ENCODE measurements at regions not wholly inside any gene's neighbourhood (a gene's known extent, or its start where the extent isn't known, plus 50 kb on each side); places are given as distances from the start of the nearest gene placed in this dataset.

DNA sequence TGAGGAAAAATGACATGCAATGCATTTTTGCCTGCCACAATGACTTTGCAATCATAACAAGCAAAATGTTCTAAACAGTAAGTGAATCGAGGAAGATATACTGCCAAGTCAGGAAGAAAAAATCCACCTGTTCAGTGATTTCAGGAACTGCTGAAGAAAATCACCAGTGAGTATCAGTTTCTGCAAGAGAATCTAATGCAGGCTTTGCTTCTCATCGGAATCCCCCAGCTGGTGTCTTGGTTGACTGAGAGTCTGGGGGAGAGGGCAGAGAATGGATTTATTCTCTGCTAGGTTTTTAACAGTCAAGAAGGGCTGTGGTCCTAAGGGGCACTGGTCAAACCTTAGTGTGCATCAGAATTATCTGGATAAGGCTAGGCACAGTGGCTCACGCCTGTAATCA is 363.4 kb downstream of the CDH26 start:
- DNase-seq (ENCODE audit: low read depth): no peak

DNA sequence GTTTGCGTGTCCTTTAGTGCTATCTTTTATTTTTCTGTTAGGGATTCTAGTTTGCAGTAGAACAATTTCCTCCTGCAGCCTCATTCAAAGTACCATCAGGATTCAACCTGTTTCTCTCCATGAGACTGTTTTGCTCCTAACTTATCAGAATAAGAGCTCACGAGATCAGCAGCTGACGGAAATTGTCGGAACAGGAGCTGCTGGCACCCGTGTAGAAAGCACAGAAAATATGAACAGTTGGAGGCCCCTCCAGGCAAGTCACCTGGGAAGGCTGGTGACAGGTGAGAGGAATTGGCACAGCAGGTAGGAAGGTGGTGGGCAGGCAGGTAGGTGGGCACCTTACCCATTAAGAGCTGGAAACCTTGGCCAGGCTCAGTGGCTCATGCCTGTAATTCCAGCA is 368.6 kb downstream of the CDH26 start:
- no peak for DNase-seq (ENCODE audit: low read depth)

DNA sequence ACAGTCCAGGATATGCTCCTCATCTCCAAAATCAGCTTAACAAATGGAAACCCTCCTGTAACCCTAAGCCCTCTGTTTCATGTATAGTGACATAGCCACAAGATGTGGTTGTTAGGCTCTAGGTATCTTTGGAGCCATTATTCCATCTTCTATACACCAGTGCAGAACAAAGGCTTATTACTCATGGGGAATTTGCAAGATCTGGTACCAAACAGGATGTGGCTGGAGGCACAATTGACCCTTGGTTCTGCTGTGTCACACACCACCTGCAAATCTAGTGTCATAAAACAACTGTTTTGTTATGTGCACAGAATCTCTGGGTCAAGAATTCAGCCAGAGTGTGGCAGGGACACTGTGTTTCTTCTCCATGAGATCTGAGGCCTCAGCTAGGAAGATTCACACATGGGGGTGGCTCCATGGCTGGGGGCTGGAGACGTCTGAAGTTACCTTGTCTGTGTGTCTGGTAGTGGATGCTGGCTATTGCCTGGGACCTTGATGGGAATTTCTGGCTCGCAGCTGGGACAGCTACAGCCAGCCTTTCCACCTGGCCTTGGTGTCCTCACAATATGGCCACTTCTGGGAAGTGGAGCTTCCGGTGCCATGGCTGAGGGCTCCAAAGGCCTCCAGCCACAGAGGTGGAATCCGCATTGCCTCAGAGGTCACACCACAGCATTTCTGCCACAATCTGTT is 369.9 kb downstream of the CDH26 start:
- no peak for DNase-seq (ENCODE audit: low read depth)

DNA sequence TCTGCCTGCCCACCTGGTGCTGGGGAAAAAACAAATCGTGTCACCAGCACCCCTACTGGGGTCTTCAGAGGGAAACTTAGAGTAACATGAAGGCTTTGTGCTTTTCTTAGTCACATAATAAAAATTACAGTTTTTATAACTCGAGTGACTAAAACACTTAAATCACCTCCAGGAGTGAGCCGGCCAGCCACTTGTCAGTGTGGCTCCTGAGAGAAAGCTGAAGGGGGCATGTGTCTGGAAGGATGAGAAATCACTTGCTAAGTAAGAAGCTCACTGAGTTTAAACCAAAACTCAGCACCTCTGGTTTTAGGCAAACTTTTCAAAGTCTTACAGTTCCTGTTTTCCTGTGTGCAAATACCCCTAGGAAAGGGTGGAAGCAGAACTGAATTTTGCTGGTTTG is 372.2 kb downstream of the CDH26 start:
- DNase-seq (ENCODE audit: low read depth): no peak

DNA sequence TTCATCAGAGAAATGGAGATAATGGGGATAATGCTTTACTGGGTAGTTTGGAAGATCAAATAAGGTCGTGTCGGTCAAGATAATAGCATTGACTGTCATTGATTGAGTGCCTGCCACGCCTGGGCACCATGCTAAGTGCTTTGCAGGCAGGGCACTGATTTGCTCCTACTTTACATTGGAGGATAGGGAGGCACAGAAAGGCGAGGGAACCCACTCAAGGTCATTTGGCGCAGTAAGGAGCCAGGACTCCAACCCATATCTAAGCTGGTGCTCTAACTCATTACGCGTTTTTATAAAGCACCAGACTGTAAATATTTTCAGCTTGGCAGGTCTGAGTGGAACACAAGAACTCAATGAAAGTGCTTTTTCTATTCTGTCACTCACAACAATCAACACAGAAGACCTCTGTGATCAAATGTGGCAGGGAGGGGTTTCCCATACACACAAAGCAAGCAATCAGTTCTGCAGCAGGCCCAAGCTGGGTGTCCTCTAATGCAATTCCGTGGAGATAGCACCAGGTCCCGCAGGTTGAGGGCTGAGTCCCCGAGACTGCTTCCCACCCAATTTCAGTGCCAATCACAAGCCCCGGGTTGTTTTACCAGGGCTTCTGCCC is 373.6 kb downstream of the CDH26 start:
- no peak for DNase-seq (ENCODE audit: low read depth)

DNA sequence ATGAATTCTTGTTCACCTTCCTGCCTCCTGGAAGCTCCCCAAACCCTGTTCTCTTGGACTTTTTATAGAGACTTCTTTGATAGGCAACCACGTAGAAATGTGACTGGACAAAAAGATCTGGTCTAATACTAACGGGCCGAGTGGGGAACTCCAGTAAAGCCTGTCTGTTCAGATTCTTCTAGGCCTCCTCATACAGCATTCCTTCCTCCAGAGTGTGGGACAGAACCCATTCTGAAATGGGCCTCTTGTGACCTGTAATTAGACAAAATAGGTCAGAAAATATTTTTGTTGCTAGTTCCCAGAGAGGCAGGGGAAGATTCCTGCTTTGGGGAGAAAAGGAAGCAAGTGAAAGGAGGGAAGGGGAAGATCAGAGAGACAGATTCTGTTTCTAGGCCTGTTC is 374.3 kb downstream of the CDH26 start:
- no peak for DNase-seq (ENCODE audit: low read depth)

DNA sequence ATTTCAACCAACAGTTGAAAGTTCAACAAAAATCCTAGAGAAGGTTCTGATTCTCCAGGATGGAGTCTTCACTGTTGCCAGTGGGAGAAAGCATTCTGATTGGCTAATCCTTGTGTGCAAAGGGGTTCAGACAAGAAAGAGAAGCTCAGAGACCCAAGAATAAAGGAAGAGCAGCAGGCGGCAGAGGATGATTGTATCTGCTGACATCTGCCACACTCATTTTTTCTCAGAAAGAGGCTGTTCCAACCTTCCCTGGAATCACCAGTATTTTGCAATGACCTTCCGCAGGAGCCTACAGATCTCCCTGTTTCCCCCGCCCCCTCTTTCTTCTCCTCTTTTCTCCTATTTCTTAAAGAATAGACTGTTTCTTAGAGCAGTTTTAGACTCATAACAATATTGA is 376.7 kb downstream of the CDH26 start:
- no peak for DNase-seq (ENCODE audit: low read depth)

DNA sequence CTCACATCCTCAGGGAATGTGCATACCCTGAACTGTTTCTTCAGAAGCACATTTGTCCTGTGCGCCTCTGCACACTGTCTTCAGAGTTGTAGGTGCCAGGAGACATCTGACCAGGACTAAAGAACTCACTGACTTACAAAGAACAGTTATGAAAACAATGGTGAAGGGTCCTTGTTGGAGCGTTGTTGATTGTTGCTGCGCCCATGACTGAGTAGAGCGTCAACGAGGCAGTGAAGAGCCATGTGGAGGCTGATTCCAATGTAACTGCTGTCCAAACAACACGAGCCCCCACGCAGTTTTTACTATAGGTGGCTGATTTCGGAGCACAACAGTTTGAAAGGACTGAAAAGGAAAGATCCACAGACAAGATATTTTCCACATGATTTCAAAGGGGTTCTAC is 380.3 kb downstream of the CDH26 start:
- DNase-seq (ENCODE audit: low read depth): no peak

DNA sequence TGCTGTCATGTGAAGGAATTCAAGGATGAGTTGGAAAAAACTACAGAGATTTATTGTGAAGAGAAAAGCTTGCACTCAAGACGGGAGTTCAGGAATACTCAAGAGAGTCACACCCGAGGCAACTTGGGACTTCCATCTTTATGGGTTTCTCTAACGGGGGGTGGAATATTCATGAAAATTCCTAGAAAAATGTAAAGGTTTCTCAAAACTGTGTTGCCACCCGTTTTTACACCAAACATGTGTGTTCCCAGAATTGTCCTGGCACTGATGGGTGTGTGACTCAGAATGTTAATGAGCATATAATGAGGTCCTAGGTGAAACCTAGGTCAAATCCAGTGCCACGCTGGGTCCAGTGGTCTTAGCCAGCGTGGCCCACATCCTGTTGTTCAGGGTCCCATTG is 381.5 kb downstream of the CDH26 start:
- DNase-seq (ENCODE audit: low read depth): no peak

DNA sequence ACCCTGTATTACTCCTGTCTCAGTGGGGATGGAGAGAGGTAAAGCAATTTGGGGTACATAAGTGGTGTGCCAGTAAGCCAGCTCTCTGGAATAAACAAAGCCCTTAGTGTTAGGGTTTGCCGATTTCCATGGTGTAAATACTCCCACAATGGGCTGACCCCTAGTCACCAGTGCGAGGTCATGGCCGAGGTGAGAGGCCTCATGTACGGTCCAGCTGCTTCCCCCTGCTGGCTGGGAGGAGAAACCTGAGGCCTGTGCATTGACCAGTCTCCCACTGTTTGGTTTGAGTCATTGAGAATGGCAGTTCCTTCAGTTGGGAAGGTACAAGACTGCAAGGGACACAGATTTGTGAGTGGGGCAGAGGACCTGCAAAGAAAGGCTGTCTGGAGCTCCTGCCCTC is 382.0 kb downstream of the CDH26 start:
- DNase-seq (ENCODE audit: low read depth): no peak

DNA sequence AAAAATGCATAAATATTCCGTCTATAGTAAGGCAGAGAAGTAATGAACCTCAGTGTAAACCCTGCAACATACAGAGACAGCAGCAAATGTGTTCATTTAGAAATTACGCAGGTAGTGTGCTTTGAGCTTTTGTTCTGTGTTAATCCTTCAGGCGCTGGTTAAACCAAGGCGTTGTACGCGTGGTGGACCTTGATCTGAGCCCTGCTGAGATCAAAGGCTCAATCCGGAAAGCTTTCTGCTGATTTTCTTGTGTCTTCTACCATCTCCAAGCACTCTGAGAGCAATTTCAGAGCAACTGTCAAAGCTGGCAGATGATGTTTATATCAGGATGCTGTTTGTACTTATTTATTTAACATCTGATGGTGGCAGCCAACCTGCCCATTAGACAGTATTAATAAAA is 382.8 kb downstream of the CDH26 start:
- no peak for DNase-seq (ENCODE audit: low read depth)

DNA sequence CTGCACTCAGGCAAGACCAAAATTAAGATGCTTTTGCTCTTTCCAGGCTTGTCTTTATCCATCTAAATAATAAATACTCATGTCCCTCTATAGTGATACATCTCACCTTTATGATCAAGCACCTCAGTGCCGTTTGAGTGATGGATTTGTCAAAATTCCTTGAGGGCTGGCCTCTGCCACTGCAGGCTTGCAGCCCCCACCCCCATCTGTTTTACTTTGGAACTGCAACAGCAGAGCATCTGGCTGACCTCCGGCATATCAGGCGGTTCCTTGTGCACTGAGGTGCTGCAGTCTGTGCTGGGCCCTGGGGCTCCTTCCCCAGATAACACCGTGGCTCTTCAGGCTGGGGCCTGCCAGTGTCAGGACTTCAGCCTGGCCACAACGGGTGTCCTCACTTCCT is 386.9 kb downstream of the CDH26 start:
- no peak for DNase-seq (ENCODE audit: low read depth)

DNA sequence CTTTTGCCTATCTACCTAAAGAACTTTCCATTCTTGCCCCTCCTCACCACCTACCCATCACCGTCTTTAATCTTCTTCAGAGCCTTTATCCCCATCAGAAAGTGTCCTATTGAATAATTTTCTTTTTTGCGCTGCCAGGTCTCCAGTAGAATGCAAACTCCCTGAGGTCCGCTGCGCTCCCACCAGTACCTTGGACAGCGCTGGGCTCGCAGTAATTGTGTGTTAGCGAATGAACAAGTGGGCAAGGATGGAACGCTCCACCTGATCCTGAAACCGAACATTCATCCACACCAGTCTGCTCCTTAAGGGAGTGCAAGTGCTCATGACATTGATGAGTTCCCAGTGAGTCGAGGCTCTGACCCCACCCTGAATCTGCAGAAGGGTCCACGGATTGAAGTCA is 391.2 kb downstream of the CDH26 start:
- DNase-seq (ENCODE audit: low read depth): no peak

DNA sequence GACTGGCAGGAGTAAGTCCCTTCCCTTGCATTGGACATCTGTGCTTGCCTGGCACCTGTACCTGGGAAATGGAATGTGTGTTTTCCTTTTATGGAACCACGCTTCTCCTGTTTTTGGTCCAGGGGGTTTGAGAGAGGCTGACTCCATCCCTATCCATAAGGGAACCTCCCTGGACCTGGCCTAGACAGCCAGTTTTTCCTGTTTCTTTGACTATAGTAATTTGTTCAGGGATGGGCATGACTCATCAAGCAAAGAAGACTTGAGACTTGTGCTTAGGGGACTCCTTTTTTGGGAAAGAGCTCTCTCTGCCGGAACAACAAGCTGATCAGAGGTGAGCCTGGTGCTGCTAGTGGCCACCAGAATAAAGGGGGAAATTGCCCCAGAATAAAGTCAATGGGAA is 393.8 kb downstream of the CDH26 start:
- no peak for DNase-seq (ENCODE audit: low read depth)

DNA sequence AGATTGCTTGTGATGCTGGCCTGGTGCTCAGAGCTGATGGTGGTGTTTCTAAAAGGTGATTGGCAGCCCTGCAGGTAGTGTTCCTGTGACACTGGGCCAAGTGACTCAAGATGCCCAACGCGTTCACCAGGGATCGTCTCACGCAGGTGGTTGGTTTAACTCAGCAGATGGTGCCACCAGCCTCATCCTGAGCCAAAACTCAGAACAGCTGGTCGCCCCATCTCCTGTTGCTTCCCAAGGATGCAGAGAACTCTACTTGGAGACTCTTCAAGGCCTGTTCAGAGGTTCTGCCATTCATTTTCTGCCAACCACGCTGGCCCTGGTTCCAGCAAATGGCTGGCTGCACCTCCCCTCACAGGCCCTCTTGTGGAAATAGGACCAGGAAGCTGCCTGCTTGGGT is 394.4 kb downstream of the CDH26 start:
- no peak for DNase-seq (ENCODE audit: low read depth)

DNA sequence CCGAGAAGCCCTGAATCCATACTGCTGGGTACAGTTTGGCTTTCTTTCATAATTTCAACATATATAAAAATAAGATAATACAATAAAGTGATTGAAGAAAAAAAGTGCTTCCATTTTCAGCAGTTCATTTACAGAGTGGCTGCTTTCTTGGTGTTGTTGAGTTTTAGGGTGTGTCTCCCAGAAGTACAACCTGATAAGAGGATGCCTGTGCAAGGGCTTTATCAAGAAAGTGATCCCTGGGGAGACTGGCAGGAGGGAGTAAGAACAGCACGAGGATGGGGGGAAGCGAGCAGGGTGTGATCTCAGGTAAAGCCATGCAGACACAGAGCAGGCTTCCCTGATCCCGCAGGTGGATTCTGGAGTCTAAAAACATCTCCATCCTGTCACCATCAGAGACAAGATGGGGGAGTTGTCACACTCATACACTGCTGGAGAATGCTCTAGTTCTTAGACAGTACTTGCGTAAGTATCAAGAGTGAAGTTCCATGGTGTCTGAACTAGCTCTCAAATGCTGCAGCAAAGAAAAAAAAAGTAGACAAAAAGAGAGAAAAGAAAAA is 395.9 kb downstream of the CDH26 start:
- no peak for DNase-seq (ENCODE audit: low read depth)

DNA sequence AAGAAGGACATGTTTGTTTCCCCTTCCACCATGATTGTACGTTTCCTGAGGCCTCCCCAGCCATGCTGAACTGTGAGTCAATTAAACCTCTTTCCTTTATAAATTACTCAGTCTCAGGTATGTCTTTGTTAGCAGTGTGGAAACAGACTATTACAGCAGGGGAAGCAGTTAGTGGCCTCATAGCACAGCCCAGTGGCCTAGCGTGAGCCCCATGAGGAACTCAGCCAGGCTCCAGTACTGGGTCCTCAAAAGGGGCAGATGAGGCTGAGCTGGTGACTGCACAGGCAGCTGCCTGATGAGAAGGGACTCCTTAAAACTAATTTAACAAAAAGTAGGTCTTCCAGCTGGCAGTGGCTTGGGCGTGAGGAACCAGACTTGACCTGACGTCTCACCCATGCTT is 399.9 kb downstream of the CDH26 start:
- DNase-seq (ENCODE audit: low read depth): no peak

DNA sequence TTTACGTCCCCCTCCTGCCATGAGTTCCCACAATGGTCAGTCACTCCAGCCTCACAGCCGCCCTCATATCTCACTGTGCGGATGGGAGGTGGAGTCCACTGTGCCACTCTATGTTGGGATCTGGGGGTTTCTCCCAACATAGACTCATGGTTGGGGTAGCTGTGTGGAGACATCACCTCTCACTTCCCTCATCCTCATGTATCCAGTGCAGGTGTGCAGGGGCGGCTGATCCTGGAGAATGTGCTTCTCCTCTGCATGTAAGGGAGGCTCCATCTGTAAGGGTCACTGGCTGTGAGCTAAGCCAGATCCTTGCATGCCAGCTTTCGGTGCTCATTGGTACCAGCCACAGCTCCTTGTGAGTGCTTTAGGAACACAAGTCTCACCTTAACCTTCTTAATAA is 400.8 kb downstream of the CDH26 start:
- no peak for DNase-seq (ENCODE audit: low read depth)

DNA sequence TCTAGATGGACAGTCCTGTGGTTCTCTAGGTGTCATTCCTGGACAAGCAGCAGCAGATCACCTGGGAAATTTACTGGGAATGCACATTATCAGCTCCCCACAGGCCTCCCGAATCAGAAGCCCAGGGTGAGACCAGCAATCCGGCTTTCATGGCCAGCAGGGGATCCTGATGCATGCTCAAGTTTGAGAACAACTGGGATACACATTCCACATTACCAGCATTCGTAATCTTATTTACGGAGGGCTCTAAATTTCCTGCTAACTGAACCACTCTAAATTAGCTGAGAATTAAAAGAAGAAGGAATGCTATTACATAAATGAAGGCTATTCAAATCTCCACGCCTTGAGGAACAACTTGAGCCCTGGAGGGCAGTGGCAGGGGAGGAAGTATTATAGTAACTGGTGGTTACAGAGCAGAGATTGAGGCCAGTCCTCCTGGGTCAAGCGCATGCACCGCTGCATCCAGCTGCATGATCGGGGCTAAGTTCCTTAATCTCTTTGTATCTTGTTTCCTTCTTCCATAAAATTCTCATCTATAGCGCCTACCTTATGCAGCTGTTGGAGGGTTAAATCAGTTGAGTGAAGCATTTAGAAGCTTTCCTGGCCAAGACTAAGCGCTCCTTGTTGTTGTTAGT is 403.7 kb downstream of the CDH26 start:
- DNase-seq (ENCODE audit: low read depth): no peak

DNA sequence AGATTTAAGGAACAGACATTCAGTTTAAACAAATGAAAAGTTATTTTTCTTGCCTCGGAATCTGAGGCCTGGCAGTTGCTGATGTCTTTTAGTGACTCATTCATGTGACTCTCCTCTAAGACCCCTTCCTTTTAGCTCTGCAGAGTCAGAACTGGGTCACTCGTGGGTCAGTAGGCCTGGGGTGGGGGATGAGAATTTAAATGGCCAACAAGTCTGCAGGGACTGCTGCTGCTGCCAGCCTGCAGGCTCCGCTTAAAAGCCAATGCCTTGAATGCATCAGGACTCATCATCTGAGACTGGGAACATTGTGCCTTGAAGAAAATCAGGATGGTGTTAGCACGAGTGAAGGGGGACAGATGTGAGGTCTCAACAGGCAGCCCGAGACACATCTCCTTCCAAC is 404.3 kb downstream of the CDH26 start:
- no peak for DNase-seq (ENCODE audit: low read depth)

DNA sequence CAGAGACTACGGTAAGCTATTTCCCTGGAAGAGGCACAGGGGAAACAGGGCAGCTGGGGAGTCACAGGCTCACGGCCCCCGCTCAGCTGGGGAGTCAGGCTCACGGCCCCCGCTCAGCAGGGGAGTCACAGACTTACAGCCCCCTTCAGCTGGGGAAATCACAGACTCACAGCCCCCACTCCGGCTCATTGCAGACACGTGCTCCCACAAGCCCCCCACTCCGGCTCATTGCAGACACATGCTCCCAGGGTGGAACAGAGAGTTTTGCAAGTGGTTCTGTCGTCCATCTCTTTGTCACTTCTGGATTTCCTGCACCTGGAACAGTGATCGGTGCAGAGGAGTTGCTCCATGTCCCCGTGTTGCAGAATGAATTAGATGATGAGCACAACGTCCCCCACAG is 405.5 kb downstream of the CDH26 start:
- DNase-seq (ENCODE audit: low read depth): no peak

DNA sequence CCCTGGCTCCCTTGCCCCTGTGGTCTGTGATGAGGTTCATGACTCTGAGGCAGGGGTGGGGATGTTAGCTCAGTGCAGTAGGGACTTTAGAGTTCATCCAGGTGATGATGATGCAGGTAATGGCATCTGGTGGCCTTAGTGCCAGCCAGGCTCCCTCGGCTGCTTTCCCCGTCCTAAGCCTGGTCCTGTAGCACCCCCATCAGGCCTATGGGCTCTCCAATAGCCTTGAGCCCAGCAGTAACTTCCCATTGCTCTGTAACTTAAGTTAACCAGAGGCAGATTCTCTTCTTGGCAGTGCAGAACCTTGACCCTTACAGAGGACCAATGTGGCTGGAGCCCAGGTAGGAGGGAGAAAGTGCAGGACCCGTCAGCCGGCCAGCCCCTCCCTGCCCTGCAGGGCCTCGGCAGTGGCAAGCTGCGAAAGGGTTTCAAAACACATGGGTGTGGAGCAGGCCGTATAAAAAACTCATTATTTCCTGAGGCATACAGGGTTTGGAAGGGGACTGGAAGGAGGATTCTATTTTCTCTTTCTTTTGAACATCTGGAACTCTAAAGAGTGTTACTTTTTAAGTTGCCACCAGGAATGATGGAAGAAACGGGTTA is 406.9 kb downstream of the CDH26 start:
- DNase-seq (ENCODE audit: low read depth): no peak

DNA sequence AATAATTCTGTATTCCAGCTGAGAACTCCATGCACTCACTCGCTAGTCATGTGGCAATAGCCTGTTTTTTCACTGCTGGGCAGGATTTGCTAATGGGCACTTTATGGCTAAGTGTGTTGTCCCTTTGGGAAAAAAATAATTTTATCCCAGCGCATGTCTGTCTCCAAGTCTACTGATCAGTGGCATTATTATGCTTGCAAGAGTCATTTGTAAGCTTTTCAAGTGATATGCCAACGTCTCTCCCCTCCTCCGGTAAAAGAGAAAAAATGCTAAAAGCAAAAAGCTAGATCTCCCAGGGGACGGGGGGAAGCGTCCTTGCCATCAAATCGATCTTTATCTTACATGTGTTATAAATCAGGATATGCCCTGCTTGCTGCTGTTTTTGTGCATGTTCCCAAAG is 407.7 kb downstream of the CDH26 start:
- no peak for DNase-seq (ENCODE audit: low read depth)

All from stimulated activated CD8-positive, alpha-beta memory T cell treated with anti-CD3 and anti-CD28 coated beads, Interleukin-12 subunit alpha, Interleukin-12 subunit beta, amount 100 ng/mL, for 1 hour (primary cell).